Neural crest cell (in vitro differentiated cells): ENCODE measurements at regions not wholly inside any gene's neighbourhood (a gene's known extent, or its start where the extent isn't known, plus 50 kb on each side); places are given as distances from the start of the nearest gene placed in this dataset.

Experiments used
- DNase-seq: peaks from one replicate; pipeline ENCODE4 v3.0.0; 2021; ENCODE audit warnings: low read depth, mixed read lengths, low spot score
- H3K27ac Mint-ChIP-seq: one replicate; pipeline ENCODE4 v1.8.0; 2021; ENCODE audit warnings: mild to moderate bottlenecking, mixed read lengths; ENCODE audit not compliant: unreplicated experiment
- H3K27me3 Mint-ChIP-seq: 2 replicates; pipeline ENCODE4 v1.8.0; 2021; ENCODE audit warnings: low read depth, mild to moderate bottlenecking, mixed read lengths
- H3K36me3 Mint-ChIP-seq: 2 replicates; pipeline ENCODE4 v1.8.0; 2021; ENCODE audit warnings: low read depth, mild to moderate bottlenecking, mixed read lengths
- H3K4me1 Mint-ChIP-seq: 2 replicates; pipeline ENCODE4 v1.8.0; 2021; ENCODE audit warnings: mixed read lengths
- H3K4me3 Mint-ChIP-seq: one replicate; pipeline ENCODE4 v1.8.0; 2021; ENCODE audit warnings: mild to moderate bottlenecking, mixed read lengths
- H3K9me3 Mint-ChIP-seq: 2 replicates; pipeline ENCODE4 v1.8.0; 2021; ENCODE audit warnings: mixed read lengths
- TF ChIP-seq, protein P1 (sequence below): fragments of 200-600 bp; sonication (generic); conservative IDR thresholded peaks from 2 replicates; pipeline ENCODE4 v1.5.0; 2021; ENCODE audit warnings: antibody characterized with exemption, mild to moderate bottlenecking

- TF ChIP-seq, protein P1, sequence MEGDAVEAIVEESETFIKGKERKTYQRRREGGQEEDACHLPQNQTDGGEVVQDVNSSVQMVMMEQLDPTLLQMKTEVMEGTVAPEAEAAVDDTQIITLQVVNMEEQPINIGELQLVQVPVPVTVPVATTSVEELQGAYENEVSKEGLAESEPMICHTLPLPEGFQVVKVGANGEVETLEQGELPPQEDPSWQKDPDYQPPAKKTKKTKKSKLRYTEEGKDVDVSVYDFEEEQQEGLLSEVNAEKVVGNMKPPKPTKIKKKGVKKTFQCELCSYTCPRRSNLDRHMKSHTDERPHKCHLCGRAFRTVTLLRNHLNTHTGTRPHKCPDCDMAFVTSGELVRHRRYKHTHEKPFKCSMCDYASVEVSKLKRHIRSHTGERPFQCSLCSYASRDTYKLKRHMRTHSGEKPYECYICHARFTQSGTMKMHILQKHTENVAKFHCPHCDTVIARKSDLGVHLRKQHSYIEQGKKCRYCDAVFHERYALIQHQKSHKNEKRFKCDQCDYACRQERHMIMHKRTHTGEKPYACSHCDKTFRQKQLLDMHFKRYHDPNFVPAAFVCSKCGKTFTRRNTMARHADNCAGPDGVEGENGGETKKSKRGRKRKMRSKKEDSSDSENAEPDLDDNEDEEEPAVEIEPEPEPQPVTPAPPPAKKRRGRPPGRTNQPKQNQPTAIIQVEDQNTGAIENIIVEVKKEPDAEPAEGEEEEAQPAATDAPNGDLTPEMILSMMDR: no peak
- no peak for DNase-seq
- H3K4me3 Mint-ChIP-seq: no peak overlapping the region
Observed at GRCh38 chr11:15630896-15631295, 516.2 kb downstream of the INSC start.

DNA sequence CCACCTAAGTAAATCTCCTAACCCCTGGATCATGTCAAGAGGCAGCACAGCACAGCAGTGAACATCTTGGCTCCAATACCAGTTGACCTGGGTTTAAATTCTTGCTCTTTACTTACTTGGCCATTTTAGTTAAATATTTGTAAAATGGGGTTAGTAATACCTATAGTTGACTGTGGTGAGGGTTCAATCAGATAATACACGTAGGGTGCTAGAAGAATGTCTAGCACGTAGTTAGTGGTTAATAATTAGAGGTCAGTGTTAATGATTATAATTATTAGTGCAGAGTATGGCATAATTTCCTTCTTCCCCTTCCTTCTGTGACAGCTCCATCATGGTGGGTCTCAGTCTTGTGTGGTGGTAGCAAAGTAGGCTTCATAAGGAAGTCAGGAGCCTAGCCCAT, 520.8 kb downstream of the INSC start:
- peaks cover 10% of the 10 kb centered on the region for H3K9me3 Mint-ChIP-seq
- H3K4me3 Mint-ChIP-seq: no peak overlapping the region
- H3K36me3 Mint-ChIP-seq: no peaks in the 10 kb centered on the region
- peaks cover 3% of the 10 kb centered on the region for H3K4me1 Mint-ChIP-seq
- H3K27ac Mint-ChIP-seq: no peak overlapping the region
- no peaks in the 10 kb centered on the region for H3K27me3 Mint-ChIP-seq
- TF ChIP-seq, protein P1: no peak
- no peak for DNase-seq

More at GRCh38 chr11:15630896-15631295, 516.2 kb downstream of the INSC start:
- peaks cover 5% of the 10 kb centered on the region for H3K4me1 Mint-ChIP-seq
- H3K27me3 Mint-ChIP-seq: no peaks in the 10 kb centered on the region
- no peaks in the 10 kb centered on the region for H3K36me3 Mint-ChIP-seq
- H3K9me3 Mint-ChIP-seq: peaks cover 4% of the 10 kb centered on the region
- no peak overlapping the region for H3K27ac Mint-ChIP-seq

DNA sequence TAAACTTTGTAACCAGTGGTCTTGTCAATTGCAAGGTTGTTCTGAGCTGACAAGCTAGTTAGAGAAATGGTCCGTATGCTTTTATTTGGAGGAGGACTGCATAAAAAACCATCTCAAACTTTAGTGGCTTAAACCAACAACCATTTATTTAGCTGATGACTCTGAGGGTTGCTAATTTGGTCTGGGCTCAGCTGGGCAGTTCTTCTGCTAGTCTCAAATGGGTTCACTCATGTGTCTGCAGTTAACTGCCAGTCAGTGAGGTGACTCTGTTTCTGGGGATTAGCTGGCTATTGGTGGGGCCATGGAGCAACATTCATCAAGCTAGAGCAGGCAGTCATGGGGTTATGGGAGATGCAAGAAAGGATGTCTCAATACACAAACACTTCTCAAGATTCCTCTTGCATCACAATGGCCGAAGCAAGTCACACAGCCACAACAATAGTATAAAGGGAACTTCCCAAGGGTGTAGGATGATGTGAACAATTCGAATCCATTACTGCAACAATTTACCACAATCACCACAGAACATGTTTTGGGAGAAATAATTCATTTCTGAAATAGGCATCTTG, 521.9 kb downstream of the INSC start:
- TF ChIP-seq, protein P1: no peak
- Mint-ChIP-seq H3K27me3 (no peaks in the 10 kb centered on the region), H3K9me3 (peaks cover 10% of the 10 kb centered on the region), H3K4me1 (peaks cover 6% of the 10 kb centered on the region), H3K4me3 (no peak overlapping the region), H3K36me3 (no peaks in the 10 kb centered on the region), H3K27ac (no peak overlapping the region)
- DNase-seq: no peak

- H3K27ac Mint-ChIP-seq: no peak overlapping the region
- H3K4me3 Mint-ChIP-seq: no peak overlapping the region
- H3K27me3 Mint-ChIP-seq: no peaks in the 10 kb centered on the region
- no peak for DNase-seq
- peaks cover 6% of the 10 kb centered on the region for H3K4me1 Mint-ChIP-seq
- TF ChIP-seq, protein P1: no peak
- no peaks in the 10 kb centered on the region for H3K36me3 Mint-ChIP-seq
- peaks cover 10% of the 10 kb centered on the region for H3K9me3 Mint-ChIP-seq
Observed at GRCh38 chr11:15638386-15638787, 523.7 kb downstream of the INSC start.

DNA sequence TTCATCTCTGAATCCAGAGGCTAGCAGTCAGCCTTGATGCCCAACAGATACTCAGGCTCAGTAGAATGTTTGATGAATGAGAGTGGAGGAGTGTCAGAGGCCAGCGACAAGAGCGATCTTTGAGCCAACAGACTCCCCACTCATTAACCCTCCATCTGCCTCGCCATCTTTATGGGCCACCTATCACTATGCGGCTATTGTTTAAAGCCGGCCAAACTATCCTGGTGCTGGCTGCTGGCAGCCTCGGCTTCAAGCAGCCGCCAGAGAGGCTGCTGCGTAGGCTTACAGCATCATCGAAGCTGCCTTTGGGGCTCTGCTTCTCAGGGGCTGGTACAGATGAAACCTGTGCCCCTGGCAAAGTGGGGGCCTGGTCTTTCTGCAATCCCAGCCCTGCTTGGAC, 525.6 kb downstream of the INSC start:
- Mint-ChIP-seq H3K36me3 (no peaks in the 10 kb centered on the region), H3K27ac (no peak overlapping the region), H3K4me1 (peaks cover 6% of the 10 kb centered on the region), H3K9me3 (peaks cover 10% of the 10 kb centered on the region), H3K27me3 (no peaks in the 10 kb centered on the region), H3K4me3 (no peak overlapping the region)
- TF ChIP-seq, protein P1: no peak
- DNase-seq: no peak
